Activated naive CD4-positive, alpha-beta T cell treated with Interleukin-2 at 50 U/mL for 16 hours (primary cell): ENCODE measurements at regions not wholly inside any gene's neighbourhood (a gene's known extent, or its start where the extent isn't known, plus 50 kb on each side); places are given as distances from the start of the nearest gene placed in this dataset.
"Not testable (repeated sequence)": the region's sequence is repeated elsewhere in the genome, so short reads cannot be mapped to it uniquely, and the experiment has no call there.

Experiments
- DNase-seq: peaks from one replicate; pipeline ENCODE4 v3.0.0-alpha.2; 2020

- DNase-seq: no peak
Measured at GRCh38 chr2:66240286-66240685, 194.6 kb upstream of the MEIS1 start.

- DNase-seq: no peak
Measured at GRCh38 chr2:66239655-66240054, 195.3 kb upstream of the MEIS1 start.

- DNase-seq: no peak
Measured at GRCh38 chr2:66237803-66238379, 197.0 kb upstream of the MEIS1 start.

- DNase-seq: no peak
Measured at GRCh38 chr2:66236816-66237802, 197.8 kb upstream of the MEIS1 start.

- DNase-seq: no peak
Measured at GRCh38 chr2:66236067-66236685, 198.7 kb upstream of the MEIS1 start.

GRCh38 chr2:66235428-66235827 lies 199.5 kb upstream of the MEIS1 start:
- no peak for DNase-seq

- DNase-seq: no peak
Measured at GRCh38 chr2:66233981-66234380, 200.9 kb upstream of the MEIS1 start.

- DNase-seq: no peak
Measured at GRCh38 chr2:66228128-66228547, 206.8 kb upstream of the MEIS1 start.

- no peak for DNase-seq
Measured at GRCh38 chr2:66217039-66217585, 217.8 kb upstream of the MEIS1 start.

GRCh38 chr2:66212749-66213148 lies 222.2 kb upstream of the MEIS1 start:
- DNase-seq: no peak

- DNase-seq: no peak
Measured at GRCh38 chr2:66202586-66202985, 232.3 kb upstream of the MEIS1 start.

GRCh38 chr2:66201242-66201641 lies 233.7 kb upstream of the MEIS1 start:
- DNase-seq: no peak

- DNase-seq: no peak
Measured at GRCh38 chr2:66198873-66199272, 236.1 kb upstream of the MEIS1 start.

- DNase-seq: no peak
Measured at GRCh38 chr2:66192888-66193287, 242.0 kb upstream of the MEIS1 start.

GRCh38 chr2:66191311-66191710 lies 243.6 kb upstream of the MEIS1 start:
- no peak for DNase-seq

GRCh38 chr2:66189553-66189952 lies 245.4 kb upstream of the MEIS1 start:
- no peak for DNase-seq

- DNase-seq: no peak
Measured at GRCh38 chr2:66186537-66186936, 248.4 kb upstream of the MEIS1 start.

GRCh38 chr2:66185497-66186054 lies 249.3 kb upstream of the MEIS1 start:
- no peak for DNase-seq

GRCh38 chr2:66177128-66177796 lies 257.7 kb upstream of the MEIS1 start:
- DNase-seq: not testable (repeated sequence)

GRCh38 chr2:66174491-66174890 lies 260.4 kb upstream of the MEIS1 start:
- DNase-seq: no peak

- no peak for DNase-seq
Measured at GRCh38 chr2:66173645-66174044, 261.3 kb upstream of the MEIS1 start.

- DNase-seq: no peak
Measured at GRCh38 chr2:66171530-66171929, 263.4 kb upstream of the MEIS1 start.
